Activated CD4-positive, alpha-beta T cell treated with anti-CD3 and anti-CD28 coated beads, Interleukin-2, amount 50 U/mL, for 16 hours (primary cell): ENCODE measurements at regions not wholly inside any gene's neighbourhood (a gene's known extent, or its start where the extent isn't known, plus 50 kb on each side); places are given as distances from the start of the nearest gene placed in this dataset.

Experiments used
- DNase-seq: peaks from one replicate; pipeline ENCODE4 v3.0.0-alpha.2; 2020

GRCh38 chr3:146823622-146824021 lies 218.5 kb upstream of the PLSCR5 start:
- DNase-seq, result no peak

- no peak for DNase-seq
These were observed 213.7 kb upstream of the PLSCR5 start for GRCh38 chr3:146818866-146819265.

GRCh38 chr3:146818301-146818700 lies 213.2 kb upstream of the PLSCR5 start:
- no peak for DNase-seq

- no peak for DNase-seq
These were observed 212.6 kb upstream of the PLSCR5 start for GRCh38 chr3:146817704-146818103.

- DNase-seq, result no peak
These were observed 209.6 kb upstream of the PLSCR5 start for GRCh38 chr3:146814601-146815315.

- no peak for DNase-seq
These were observed 208.3 kb upstream of the PLSCR5 start for GRCh38 chr3:146813496-146813895.

GRCh38 chr3:146803745-146804144 lies 198.6 kb upstream of the PLSCR5 start:
- no peak for DNase-seq

GRCh38 chr3:146801492-146801891 lies 196.3 kb upstream of the PLSCR5 start:
- DNase-seq, result no peak

GRCh38 chr3:146800484-146800883 lies 195.3 kb upstream of the PLSCR5 start:
- DNase-seq, result no peak

GRCh38 chr3:146796078-146796477 lies 190.9 kb upstream of the PLSCR5 start:
- DNase-seq, result no peak

- DNase-seq, result no peak
These were observed 178.3 kb upstream of the PLSCR5 start for GRCh38 chr3:146783446-146783845.

GRCh38 chr3:146781606-146782005 lies 176.5 kb upstream of the PLSCR5 start:
- no peak for DNase-seq

- no peak for DNase-seq
These were observed 175.9 kb upstream of the PLSCR5 start for GRCh38 chr3:146781059-146781458.

- no peak for DNase-seq
These were observed 175.1 kb upstream of the PLSCR5 start for GRCh38 chr3:146780251-146780650.

GRCh38 chr3:146777941-146778340 lies 172.8 kb upstream of the PLSCR5 start:
- no peak for DNase-seq

GRCh38 chr3:146772211-146772743 lies 167.1 kb upstream of the PLSCR5 start:
- DNase-seq, result no peak

- DNase-seq, result no peak
These were observed 165.7 kb upstream of the PLSCR5 start for GRCh38 chr3:146770881-146771280.

GRCh38 chr3:146770301-146770700 lies 165.2 kb upstream of the PLSCR5 start:
- DNase-seq, result no peak

- DNase-seq, result no peak
These were observed 152.6 kb upstream of the PLSCR5 start for GRCh38 chr3:146757759-146758158.

GRCh38 chr3:146750196-146750595 lies 145.1 kb upstream of the PLSCR5 start:
- no peak for DNase-seq

GRCh38 chr3:146747928-146748327 lies 142.8 kb upstream of the PLSCR5 start:
- no peak for DNase-seq

GRCh38 chr3:146747051-146747450 lies 141.9 kb upstream of the PLSCR5 start:
- no peak for DNase-seq

GRCh38 chr3:146746190-146746589 lies 141.0 kb upstream of the PLSCR5 start:
- DNase-seq, result no peak

GRCh38 chr3:146739203-146739671 lies 134.1 kb upstream of the PLSCR5 start:
- no peak for DNase-seq

GRCh38 chr3:146732325-146732724 lies 127.2 kb upstream of the PLSCR5 start:
- DNase-seq, result no peak
